H1 (cell line): ENCODE measurements at regions not wholly inside any gene's neighbourhood (a gene's known extent, or its start where the extent isn't known, plus 50 kb on each side); places are given as distances from the start of the nearest gene placed in this dataset.

ENCODE experiments used
- CTCF ChIP-seq, 3 experiments: IDR thresholded peaks; 1 replicate in 2 of 3; 2 replicates in 1 of 3; pipeline versions ENCODE4 v1.5.1 to v1.6.1; 2011; ENCODE audit warnings: low read length in 3 of 3, mild to moderate bottlenecking in 3 of 3, inconsistent platforms in 2 of 3, low read depth in 1 of 3, moderate library complexity in 1 of 3; ENCODE audit not compliant: insufficient read depth in 1 of 3; ENCODE audit errors: control extremely low read depth in 1 of 3
- GABPA ChIP-seq: IDR thresholded peaks from 2 replicates; pipeline ENCODE4 v1.6.1; 2011; ENCODE audit warnings: mild to moderate bottlenecking, low read length, moderate library complexity, borderline replicate concordance; ENCODE audit not compliant: insufficient read depth

- TF ChIP-seq GABPA = no peak
- no peak for TF ChIP-seq CTCF (IDR thresholded peaks at IDR 0.05; ENCODE audit: control extremely low read depth in 1 of 3, insufficient read depth in 1 of 3, low read depth in 1 of 3, low read length in 3 of 3)
Measured at GRCh38 chr14:49139593-49139992, 446.6 kb downstream of the RPS29 start.
